NCI-H1105 (cell line): ENCODE measurements at regions not wholly inside any gene's neighbourhood (a gene's known extent, or its start where the extent isn't known, plus 50 kb on each side); places are given as distances from the start of the nearest gene placed in this dataset.
A peak's percentile ranks its signal among the peaks of the same experiment; 100 is the strongest.

Source experiments
- DNase-seq: peaks from one replicate; lab custom pipeline; 2025; lab: John Stamatoyannopoulos, UW

DNA sequence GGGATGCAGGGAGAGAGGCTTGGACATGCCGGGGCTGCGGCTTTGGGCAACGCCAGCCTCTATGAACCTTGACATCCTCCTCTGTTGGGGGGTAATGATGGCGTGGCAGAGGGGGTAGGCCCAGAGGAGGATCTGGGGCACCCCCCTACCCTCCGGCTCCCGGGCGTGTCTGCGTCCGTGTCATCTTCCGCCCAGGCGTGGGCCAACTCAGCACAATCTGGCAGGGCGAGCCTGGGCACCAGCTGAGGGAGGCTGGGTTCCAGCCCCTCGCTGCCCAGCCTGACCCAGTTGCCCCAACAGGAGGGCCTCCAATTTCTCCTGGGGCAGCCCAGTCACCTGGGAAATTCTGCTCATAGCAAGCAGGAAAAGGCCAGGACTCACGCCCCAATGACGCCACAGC, 62.9 kb upstream of the IL17B start:
- no peak for DNase-seq

DNA sequence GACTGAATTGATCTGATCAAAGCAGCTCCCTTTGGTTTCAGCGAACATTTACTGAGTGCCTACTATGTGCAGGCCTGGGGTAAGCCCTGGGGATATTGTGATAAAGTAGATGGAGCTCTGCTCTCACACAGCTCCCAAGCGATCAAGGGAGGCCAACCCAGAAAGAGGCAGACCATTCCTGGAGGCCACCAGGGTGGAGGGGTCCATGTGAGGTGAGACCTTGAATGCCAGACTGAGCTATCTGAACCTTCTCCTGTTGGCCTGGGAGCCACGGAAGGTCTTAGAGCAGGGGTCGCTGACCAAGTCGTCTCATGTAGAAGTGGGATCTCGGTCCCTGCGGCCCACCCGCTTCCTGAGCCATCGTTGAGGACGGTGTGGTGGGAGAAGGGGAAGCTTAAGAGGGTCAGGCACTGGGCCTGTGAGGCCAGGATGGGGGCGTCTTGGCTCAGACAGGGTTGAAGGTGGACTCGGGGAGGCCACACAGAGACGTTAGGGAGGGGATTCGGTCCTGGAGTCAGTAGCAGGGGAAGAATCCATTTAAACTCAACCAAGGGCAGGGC, 62.2 kb upstream of the IL17B start:
- no peak for DNase-seq

DNA sequence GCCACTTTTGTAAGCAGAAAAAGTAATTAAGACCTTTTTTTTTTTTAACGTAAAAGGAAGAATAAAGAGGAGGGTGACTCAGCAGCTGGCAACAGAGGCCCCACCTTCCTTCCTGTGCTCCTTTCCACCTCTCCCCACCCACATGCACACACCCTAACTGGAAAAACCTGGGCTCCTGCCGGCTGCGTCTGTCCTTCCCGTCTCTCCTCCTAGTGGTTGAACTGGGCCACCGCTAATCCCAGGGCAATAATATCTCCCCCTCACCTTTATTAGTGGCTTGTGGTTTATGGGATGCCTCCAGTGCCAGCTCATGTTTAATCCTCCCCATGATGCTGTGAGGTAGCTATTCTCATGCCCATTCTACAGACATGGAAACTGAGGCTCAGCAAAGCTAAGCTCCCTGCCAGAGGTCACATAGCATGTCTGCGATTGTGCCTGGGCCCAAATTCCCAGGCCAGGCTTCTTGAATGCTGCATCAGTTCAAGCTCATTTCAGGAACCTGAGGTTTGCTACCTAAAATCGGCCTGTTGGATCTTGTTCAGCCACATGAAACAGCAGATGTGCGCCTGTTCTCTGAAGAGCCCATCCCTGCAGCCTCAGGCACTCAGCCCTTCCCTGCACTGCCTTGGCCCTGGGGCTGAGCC, 60.9 kb upstream of the IL17B start:
- DNase-seq: no peak

DNA sequence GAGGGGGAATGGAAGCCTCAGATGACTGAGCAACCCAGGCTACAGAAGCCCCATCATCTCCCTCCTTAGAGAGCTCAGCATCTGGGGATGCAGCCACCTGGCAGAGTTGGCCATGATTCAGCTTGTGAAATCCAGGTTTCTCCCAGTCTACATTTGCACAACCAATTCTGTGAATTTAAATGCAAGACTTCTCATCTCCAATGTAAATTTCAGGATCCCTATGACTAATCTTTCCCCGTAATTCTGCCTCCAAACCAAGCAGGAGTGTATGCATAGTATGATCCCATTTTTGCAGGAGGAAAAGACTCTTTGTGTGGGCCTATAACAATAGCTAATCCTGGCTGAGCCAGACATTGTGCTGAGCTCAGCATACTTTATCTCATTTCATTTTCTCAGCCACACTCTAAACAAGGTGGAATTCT, 59.6 kb upstream of the IL17B start:
- no peak for DNase-seq

DNA sequence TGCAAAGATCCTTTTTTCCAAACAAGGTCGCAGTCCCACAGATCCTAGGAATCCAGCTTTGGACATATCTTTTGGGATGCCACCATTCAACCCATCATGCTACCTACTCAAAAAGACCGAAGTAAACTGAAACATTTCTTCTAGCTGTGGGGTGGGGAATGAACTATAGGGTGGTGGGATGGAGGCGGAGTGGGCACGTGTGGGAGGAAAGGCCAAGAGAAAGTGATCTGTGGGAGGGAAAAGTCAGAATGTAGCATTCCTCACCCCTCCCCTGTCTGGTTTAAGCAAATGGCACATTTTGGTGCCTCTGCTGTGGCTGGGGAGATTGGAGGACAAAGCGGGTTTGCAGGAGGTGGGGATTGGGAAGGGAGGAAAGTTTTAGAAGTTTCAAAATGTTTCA, 59.2 kb upstream of the IL17B start:
- no peak for DNase-seq

DNA sequence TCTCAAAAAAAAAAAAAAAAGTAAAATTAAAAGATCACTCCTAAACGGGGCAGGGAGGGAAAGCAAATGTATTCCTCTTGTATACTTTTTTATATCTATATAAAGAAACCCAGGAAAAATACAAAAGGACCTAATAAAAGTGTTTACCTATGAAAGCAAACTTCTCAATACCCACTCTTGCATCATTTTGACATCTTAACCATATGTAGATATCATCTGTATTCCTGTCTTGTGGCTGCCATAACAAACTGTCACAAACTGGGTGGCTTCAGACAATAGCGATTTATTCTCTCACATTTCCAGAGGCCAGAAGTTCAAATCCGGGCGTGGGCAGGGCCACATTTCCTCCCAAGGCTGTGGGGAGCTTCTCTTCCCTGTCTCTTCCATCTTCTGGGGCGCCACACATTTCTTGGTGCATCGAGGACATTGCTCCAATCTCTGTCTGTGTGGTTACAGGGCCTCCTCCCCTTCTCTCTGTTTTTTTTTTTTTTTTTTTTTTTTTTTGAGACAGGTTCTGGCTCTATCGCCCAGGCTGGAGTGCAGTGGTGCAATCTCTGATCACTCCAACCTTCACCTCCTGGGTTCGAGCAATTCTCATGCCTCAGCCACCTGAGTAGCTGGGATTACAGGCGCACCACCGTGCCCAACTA, 58.4 kb upstream of the IL17B start:
- DNase-seq: no peak

DNA sequence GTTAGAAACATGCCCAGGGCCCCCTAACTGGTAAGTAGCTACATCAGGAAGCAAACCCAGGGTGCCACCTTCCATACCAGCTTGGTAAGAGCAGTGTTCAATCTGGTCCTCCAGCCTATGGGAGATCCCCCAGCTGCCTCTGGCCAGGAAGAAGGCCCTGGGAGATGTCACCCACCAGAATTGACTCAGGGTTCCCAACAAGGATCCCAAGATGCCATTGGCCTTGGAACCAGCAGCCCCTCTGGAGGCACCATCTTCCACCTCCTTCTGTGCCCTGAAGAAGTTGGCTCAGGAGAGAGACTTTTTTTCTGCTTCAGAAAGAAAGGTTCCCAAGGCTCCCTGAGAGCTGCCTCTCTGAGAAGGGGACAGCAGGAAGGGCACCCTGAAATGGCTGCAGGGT, 56.6 kb upstream of the IL17B start:
- DNase-seq: no peak

DNA sequence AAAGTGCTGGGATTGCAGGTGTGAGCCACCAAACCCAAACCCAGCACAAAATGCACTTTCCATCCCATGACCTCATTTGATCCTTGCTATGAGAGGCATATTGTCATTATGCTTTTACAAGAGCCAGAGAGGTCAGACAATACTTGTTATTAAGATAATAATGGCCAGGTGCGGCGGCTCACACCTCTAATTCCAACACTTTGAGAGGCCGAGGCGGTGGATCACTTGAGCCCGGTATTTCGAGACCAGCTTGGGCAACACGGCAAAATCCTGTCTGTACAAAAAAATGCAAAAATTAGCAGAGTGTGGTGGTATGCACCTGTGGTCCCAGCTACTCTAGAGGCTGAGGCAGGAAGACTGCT, 55.9 kb upstream of the IL17B start:
- DNase-seq: no peak

DNA sequence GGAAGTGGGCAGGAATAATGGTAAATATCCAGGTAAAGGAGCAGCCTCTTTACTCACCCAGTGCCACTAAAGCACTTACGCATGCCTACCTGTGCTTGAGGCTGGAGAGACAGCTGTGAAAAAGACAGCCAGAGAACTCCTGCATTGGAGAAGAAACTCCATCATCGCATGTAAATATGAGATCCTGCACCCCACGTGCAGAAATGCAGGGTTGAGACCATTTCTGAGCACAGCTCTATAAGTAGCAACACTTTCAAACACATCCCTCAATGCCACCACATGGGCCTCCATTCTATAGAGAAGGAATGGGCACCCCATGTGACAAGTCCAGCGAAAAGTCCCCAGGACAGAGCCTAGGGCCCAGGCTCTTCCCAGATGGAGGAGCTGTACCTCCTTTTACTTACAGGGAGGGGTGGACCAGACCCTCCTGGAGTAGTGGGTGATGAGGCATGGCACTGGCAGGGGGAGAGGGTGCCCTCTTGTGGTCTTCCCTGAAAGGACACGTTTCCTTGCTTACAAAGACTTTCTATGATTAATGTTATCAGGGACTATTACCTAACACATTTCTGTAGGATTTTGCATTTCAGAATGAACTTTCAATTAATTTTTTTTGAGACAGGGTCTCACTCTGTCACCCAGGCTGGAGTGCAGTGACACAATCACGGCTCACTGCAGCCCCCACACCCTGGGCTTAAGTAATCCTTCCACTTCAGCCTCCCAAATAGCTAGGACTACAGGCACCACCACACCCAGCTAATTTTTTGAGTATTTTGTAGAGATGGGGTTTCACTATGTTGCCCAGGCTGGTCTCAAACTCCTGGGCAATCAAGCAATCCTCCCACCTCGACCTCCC, 55.3 kb upstream of the IL17B start:
- DNase-seq: peak; percentile 6

DNA sequence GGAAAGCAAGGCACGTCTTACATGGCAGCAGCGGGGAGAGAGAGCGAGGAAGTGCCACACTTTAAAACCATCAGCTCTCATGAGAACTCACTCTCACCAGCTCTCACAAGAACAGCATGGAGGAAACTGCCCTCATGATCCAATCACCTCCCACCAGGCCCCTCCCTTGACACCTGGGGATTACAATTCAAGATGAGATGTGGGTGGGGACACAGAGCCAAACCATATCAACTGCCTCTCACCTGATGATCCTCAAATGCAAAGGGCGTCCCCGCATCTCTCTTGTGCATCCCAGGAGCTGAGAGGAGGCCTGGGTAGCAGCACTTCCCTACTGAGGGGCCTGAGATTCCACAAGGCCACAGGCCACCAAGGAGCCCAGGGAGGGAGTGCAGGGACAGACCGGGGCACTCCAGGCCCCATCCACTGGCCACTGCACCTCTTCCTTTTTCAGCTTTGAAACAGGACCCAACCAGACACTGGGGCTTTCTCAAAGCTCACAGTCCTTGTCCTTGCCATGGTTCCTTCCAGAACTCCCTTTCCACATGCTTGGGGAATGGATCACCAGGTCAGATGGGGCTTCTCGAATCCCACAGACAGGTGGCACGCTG, 54.5 kb upstream of the IL17B start:
- no peak for DNase-seq

DNA sequence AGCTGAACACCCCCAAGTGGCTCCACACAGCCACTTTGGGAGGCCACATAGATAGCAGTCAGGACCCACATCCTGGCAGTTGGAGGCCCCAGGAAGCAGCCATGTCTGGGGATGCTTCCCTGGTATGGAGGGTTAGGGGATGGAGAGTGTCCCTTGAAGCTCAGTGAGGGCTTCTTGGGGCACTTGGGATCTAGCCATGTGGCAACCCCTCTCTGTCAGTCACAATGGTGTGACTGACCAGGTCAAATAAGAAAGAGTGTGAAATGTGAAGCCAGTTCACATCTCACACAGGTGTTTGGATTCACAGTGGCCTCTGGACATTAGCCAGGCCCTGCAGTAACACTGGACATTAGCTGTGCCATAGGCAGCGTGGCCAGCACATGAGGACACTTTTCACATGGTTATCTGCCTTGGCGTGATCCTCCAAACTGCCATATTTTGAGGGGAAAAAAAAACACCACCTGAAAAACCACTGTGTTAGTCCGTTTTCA, 53.9 kb upstream of the IL17B start:
- DNase-seq: no peak

DNA sequence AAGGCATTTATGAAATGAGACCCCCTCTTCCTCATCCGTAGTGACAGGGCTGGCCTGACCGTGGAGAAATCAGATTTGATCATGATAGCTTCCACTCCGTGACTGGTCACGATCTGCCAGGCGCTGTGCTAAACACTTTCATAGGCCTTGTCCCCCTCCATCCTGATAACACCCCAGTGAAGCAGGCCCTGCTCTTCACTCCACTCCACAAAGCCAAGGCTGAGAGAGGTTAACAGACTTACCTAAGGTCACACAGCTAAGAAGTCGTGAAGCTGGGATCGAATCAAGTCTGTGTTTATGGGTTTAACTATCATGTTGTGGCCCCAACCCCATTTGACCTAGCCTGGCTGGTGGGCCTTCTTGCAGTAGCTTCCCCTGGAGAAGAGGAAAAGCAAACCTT, 53.3 kb upstream of the IL17B start:
- no peak for DNase-seq

DNA sequence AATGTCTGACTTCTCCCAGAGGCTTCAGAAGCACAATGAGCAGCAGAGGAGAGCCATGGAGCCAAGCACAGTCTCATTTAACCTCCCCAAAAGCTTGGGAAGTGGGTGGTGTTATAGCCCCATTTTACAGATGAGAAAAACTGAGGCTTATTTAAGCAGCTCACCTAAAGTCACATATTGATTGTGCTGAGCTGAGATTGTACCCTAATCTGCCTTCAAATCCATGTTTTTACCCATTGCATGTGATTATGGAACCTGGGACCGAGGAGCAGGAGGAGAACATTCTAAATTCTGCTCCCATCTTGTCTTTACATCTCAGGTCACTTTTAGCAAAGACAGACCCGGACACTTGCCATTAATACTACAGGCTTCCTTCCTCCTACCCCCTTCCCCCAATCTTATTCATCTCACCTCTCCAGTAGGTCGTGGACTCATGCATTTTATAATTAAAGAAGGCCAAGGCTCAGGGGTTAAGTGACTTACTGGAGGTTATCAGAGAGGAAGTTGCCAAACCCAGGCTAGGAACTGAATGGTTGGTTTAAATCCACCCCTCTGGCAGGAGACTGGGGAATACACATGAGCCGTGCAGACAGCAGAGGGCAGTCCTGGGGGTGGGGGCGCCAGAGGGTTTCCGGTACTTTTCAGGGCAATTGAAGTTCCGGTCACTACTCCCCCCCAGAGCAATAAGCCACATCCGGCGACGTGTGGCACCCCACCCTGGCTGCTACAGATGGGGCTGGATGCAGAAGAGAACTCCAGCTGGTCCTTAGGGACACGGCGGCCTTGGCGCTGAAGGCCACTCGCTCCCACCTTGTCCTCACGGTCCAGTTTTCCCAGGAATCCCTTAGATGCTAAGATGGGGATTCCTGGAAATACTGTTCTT, 51.0 kb upstream of the IL17B start:
- no peak for DNase-seq
